Skeletal muscle tissue (tissue), 3 donors: ENCODE measurements at regions not wholly inside any gene's neighbourhood (a gene's known extent, or its start where the extent isn't known, plus 50 kb on each side); places are given as distances from the start of the nearest gene placed in this dataset.
"Not testable (repeated sequence)": the region's sequence is repeated elsewhere in the genome, so short reads cannot be mapped to it uniquely, and the experiment has no call there.

Experiments
- H3K27ac ChIP-seq: one replicate; pipeline ENCODE4 v1.7.0; 2013; ENCODE audit warnings: mild to moderate bottlenecking, low read depth, low read length, inconsistent platforms
- H3K27me3 ChIP-seq, 3 donors: one replicate each; pipeline ENCODE4 v1.7.0; 2013; ENCODE audit warnings: low read length in 3 of 3; ENCODE audit not compliant: control insufficient read depth in 3 of 3, insufficient read depth in 3 of 3
- H3K36me3 ChIP-seq, 3 donors: one replicate each; pipeline ENCODE4 v1.7.0; 2013; ENCODE audit warnings: low read length in 3 of 3; ENCODE audit not compliant: control insufficient read depth in 3 of 3, insufficient read depth in 3 of 3
- H3K4me1 ChIP-seq, 3 donors: one replicate each; pipeline ENCODE4 v1.7.0; 2013; ENCODE audit warnings: low read length in 3 of 3, mild to moderate bottlenecking in 3 of 3; ENCODE audit not compliant: control insufficient read depth in 3 of 3, insufficient read depth in 3 of 3
- H3K4me3 ChIP-seq, 3 donors: one replicate each; pipeline ENCODE4 v1.7.0; 2013; ENCODE audit warnings: low read length in 3 of 3
- H3K9ac ChIP-seq, 3 donors: one replicate each; pipeline ENCODE4 v1.7.0; 2013; ENCODE audit warnings: low read length in 3 of 3, mild to moderate bottlenecking in 3 of 3, moderate library complexity in 2 of 3, low read depth in 1 of 3
- H3K9me3 ChIP-seq, 3 donors: one replicate each; pipeline ENCODE4 v1.7.0; 2013; ENCODE audit warnings: low read length in 3 of 3; ENCODE audit not compliant: control insufficient read depth in 3 of 3
- donor health status: Osteomylitis.

GRCh38 chr9:38130724-38131123 is 61.7 kb upstream of the SHB start:
- Histone ChIP-seq H3K36me3 (no peaks in the 10 kb centered on the region), H3K27ac (no peak overlapping the region), H3K4me3 (no peak overlapping the region), H3K27me3 (peaks cover 0 to 6% (median 4%) of the 10 kb centered on the region in 3 donors), H3K9me3 (no peaks in the 10 kb centered on the region), H3K9ac (no peak overlapping the region), H3K4me1 (no peaks in the 10 kb centered on the region)

DNA sequence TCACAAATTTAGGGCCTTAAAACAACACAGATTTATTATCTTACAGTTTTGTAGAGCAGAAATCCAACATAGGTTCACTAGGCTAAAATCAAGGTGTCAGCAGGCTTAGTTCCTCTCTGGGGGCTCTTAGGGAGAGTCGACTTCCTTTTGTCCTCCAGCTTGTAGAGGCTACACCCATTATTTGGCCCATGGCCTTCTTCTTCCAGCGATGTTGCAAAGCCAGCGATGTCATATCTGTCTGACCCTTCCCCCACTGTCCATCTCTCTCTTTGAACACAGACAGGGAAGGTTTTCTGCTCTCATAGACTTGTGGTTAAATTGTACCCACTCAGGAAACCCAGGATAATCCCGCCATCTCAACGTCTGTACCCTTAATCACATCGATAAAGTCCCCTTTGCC is 60.3 kb upstream of the SHB start:
- H3K27ac ChIP-seq = no peak overlapping the region
- peaks cover 0 to 4% (median 4%) of the 10 kb centered on the region in 3 donors for H3K27me3 ChIP-seq
- no peaks in the 10 kb centered on the region for H3K36me3 ChIP-seq
- no peaks in the 10 kb centered on the region for H3K9me3 ChIP-seq
- H3K9ac ChIP-seq = no peak overlapping the region
- no peak overlapping the region for H3K4me3 ChIP-seq
- no peaks in the 10 kb centered on the region for H3K4me1 ChIP-seq

- H3K4me3 ChIP-seq = no peak overlapping the region
- H3K9ac ChIP-seq = no peak overlapping the region
- no peaks in the 10 kb centered on the region for H3K36me3 ChIP-seq
- H3K9me3 ChIP-seq = no peaks in the 10 kb centered on the region
- H3K4me1 ChIP-seq = no peaks in the 10 kb centered on the region
- H3K27me3 ChIP-seq = peaks cover 0 to 4% (median 4%) of the 10 kb centered on the region in 3 donors
- no peak overlapping the region for H3K27ac ChIP-seq
These were observed 59.8 kb upstream of the SHB start for GRCh38 chr9:38128752-38129270.

DNA sequence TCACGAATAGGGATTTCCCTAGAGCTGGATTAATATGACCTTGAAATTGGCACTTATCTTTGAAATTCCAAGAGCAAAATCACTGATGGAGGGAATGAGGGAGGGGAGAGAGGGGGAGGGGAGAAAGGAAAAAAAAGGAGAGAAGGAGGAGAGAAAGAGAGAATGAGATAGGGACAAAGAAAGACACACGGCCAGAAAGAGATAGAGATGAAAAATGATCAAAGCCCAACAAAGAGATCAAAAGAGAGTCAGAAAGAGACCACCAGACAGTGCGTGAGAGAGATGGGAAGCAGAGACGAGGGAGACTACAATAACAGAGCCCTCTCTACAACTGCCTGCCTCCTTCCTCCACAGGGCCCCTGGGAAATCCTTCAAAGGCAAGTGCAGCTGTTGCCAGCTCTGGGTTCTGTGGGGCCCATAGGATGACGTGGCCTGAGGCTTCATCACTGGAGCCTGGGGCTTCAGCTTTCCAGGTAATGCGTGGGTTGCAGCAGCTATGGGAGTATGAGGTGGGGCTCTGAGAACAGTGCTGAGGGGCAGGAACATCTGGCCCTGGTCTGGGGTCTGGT is 58.3 kb upstream of the SHB start:
- H3K27me3 ChIP-seq = peaks cover 0 to 4% (median 4%) of the 10 kb centered on the region in 3 donors

GRCh38 chr9:38126730-38127129 is 57.7 kb upstream of the SHB start:
- H3K9me3 ChIP-seq = no peaks in the 10 kb centered on the region
- H3K27ac ChIP-seq = no peak overlapping the region
- no peaks in the 10 kb centered on the region for H3K36me3 ChIP-seq
- H3K4me3 ChIP-seq = no peak overlapping the region
- H3K27me3 ChIP-seq = peaks cover 0 to 4% (median 4%) of the 10 kb centered on the region in 3 donors
- H3K4me1 ChIP-seq = no peaks in the 10 kb centered on the region
- no peak overlapping the region for H3K9ac ChIP-seq

More for the DNA sequence above, 58.3 kb upstream of the SHB start:
- no peak overlapping the region for H3K4me3 ChIP-seq
- H3K9ac ChIP-seq = no peak overlapping the region
- no peaks in the 10 kb centered on the region for H3K9me3 ChIP-seq
- no peaks in the 10 kb centered on the region for H3K4me1 ChIP-seq
- H3K27ac ChIP-seq = no peak overlapping the region
- no peaks in the 10 kb centered on the region for H3K36me3 ChIP-seq

GRCh38 chr9:38125889-38126288 is 56.9 kb upstream of the SHB start:
- Histone ChIP-seq H3K9me3 (no peaks in the 10 kb centered on the region), H3K27ac (no peak overlapping the region), H3K36me3 (no peaks in the 10 kb centered on the region), H3K9ac (no peak overlapping the region), H3K4me3 (no peak overlapping the region), H3K27me3 (peaks cover 0 to 4% (median 4%) of the 10 kb centered on the region in 3 donors), H3K4me1 (no peaks in the 10 kb centered on the region)

- not testable (repeated sequence) for H3K4me3 ChIP-seq, H3K27me3 ChIP-seq, H3K27ac ChIP-seq, H3K36me3 ChIP-seq, H3K4me1 ChIP-seq, H3K9ac ChIP-seq, H3K9me3 ChIP-seq
These were observed 54.3 kb upstream of the SHB start for GRCh38 chr9:38123359-38123758.

GRCh38 chr9:38120961-38121360 is 51.9 kb upstream of the SHB start:
- Histone ChIP-seq H3K27ac (no peak overlapping the region), H3K36me3 (no peaks in the 10 kb centered on the region), H3K4me1 (no peaks in the 10 kb centered on the region), H3K9ac (no peak overlapping the region), H3K9me3 (no peaks in the 10 kb centered on the region), H3K4me3 (no peak overlapping the region), H3K27me3 (peaks cover 0 to 4% (median 0%) of the 10 kb centered on the region in 3 donors)

DNA sequence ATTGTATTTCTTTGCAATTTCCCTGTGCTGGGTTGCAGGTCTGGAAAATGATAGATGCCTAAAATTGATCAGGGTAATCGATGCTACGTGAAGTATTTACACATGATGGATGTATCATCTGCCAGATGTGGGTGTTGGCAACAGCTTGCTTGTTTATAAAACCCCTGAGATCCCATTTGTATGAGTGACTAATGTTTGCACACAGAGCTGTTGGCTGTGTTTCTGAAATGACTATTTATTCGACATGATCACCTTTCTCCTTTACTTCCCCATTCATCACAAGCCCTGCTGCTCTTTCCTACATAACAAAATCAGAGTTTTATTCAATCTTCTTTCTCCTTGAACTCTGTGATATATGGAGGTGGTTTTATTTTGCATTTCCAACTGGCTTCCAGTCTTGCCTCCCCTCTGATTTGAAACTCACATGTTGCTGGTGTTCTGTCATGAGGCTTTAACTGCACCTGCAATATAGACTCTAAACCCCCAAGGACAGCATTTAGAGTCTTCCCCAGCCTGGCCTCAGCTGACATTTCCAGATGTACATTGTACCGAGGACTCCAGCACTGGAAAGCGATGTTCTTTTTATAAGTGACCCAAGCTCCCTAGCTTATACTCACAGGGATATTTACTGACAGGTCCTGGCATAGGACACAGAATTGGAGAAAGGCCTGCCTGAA is 50.7 kb upstream of the SHB start:
- Histone ChIP-seq H3K9ac (no peak overlapping the region), H3K27me3 (no peaks in the 10 kb centered on the region), H3K27ac (no peak overlapping the region), H3K9me3 (no peaks in the 10 kb centered on the region), H3K4me3 (no peak overlapping the region), H3K4me1 (no peaks in the 10 kb centered on the region), H3K36me3 (no peaks in the 10 kb centered on the region)

- Histone ChIP-seq H3K9me3 (no peaks in the 10 kb centered on the region), H3K27ac (no peak overlapping the region), H3K36me3 (no peaks in the 10 kb centered on the region), H3K4me3 (no peak overlapping the region), H3K9ac (no peak overlapping the region), H3K27me3 (no peaks in the 10 kb centered on the region), H3K4me1 (no peaks in the 10 kb centered on the region)
These were observed 49.9 kb upstream of the SHB start for GRCh38 chr9:38118862-38119438.
